ENCODE measurements at regions not wholly inside any gene's neighbourhood (a gene's known extent, or its start where the extent isn't known, plus 50 kb on each side); places are given as distances from the start of the nearest gene placed in this dataset.
"Not testable (repeated sequence)": the region's sequence is repeated elsewhere in the genome, so short reads cannot be mapped to it uniquely, and the experiment has no call there.

GRCh38 chr5:18732556-18733479 is 1098.6 kb downstream of the TAF11L14 start:
- TF ChIP-seq CTCF (IDR thresholded peaks at IDR 0.05) (no peak), POLR2A (IDR thresholded peaks at IDR 0.05) (no peak)
- Histone ChIP-seq H3K27me3 (no peaks in the 10 kb centered on the region), H3K4me1 (no peaks in the 10 kb centered on the region), H3K4me3 (no peak overlapping the region), H3K36me3 (ENCODE audit: low read depth, missing control alignments) (no peaks in the 10 kb centered on the region), H3K9me3 (no peaks in the 10 kb centered on the region), H3K27ac (no peak overlapping the region)
- DNase-seq, result no peak
- intact Hi-C loops (cut with DNase I; ENCODE audit: low total_unique reads), result no loop called here
- WGBS, 2 donors, result 84 to 87% methylated on average over 10 to 16 of the region's 16 CpGs

GRCh38 chr5:18736051-18736398 is 1101.8 kb downstream of the TAF11L14 start:
- WGBS, 2 donors, result 62% methylated on average over 2 of the region's 2 CpGs
- Histone ChIP-seq H3K36me3 (ENCODE audit: low read depth, missing control alignments) (no peaks in the 10 kb centered on the region), H3K27me3 (no peaks in the 10 kb centered on the region), H3K27ac (no peak overlapping the region), H3K4me3 (no peak overlapping the region), H3K4me1 (no peaks in the 10 kb centered on the region), H3K9me3 (no peaks in the 10 kb centered on the region)
- intact Hi-C loops (cut with DNase I; ENCODE audit: low total_unique reads), result no loop called here
- TF ChIP-seq CTCF (IDR thresholded peaks at IDR 0.05), result no peak
- TF ChIP-seq POLR2A (IDR thresholded peaks at IDR 0.05), result no peak
- DNase-seq, result no peak

- H3K4me3 ChIP-seq; H3K9me3 ChIP-seq; H3K27me3 ChIP-seq; intact Hi-C loops (cut with DNase I; ENCODE audit: low total_unique reads); H3K36me3 ChIP-seq (ENCODE audit: low read depth, missing control alignments); DNase-seq; H3K4me1 ChIP-seq; H3K27ac ChIP-seq: not testable (repeated sequence)
- WGBS, 2 donors, result 89 to 94% methylated on average over 7 of the region's 7 CpGs
These were observed 1102.5 kb downstream of the TAF11L14 start for GRCh38 chr5:18736736-18737135.

GRCh38 chr5:18740301-18740700 is 1106.0 kb downstream of the TAF11L14 start:
- intact Hi-C loops (cut with DNase I; ENCODE audit: low total_unique reads), result no loop called here
- no peak overlapping the region for H3K4me3 ChIP-seq
- DNase-seq, result no peak
- TF ChIP-seq CTCF (IDR thresholded peaks at IDR 0.05) (no peak), POLR2A (IDR thresholded peaks at IDR 0.05) (no peak)
- H3K36me3 ChIP-seq (ENCODE audit: low read depth, missing control alignments), result no peaks in the 10 kb centered on the region
- no peaks in the 10 kb centered on the region for H3K4me1 ChIP-seq
- no peaks in the 10 kb centered on the region for H3K27me3 ChIP-seq
- H3K27ac ChIP-seq, result no peak overlapping the region
- H3K9me3 ChIP-seq, result no peaks in the 10 kb centered on the region

GRCh38 chr5:18742830-18743229 is 1108.6 kb downstream of the TAF11L14 start:
- no peaks in the 10 kb centered on the region for H3K9me3 ChIP-seq
- H3K4me1 ChIP-seq, result no peaks in the 10 kb centered on the region
- TF ChIP-seq POLR2A (IDR thresholded peaks at IDR 0.05) (no peak), CTCF (IDR thresholded peaks at IDR 0.05) (no peak)
- H3K27me3 ChIP-seq, result no peaks in the 10 kb centered on the region
- no peaks in the 10 kb centered on the region for H3K36me3 ChIP-seq (ENCODE audit: low read depth, missing control alignments)
- intact Hi-C loops (cut with DNase I; ENCODE audit: low total_unique reads), result no loop called here
- no peak overlapping the region for H3K4me3 ChIP-seq
- 81 to 83% methylated on average over 6 to 7 of the region's 7 CpGs for WGBS, 2 donors
- H3K27ac ChIP-seq, result no peak overlapping the region
- DNase-seq, result no peak
